GM12878 (cell line): ENCODE measurements at regions not wholly inside any gene's neighbourhood (a gene's known extent, or its start where the extent isn't known, plus 50 kb on each side); places are given as distances from the start of the nearest gene placed in this dataset.

Experiments used
- ATAC-seq: fragments of 200-7000 bp; cut with Tn5 transposase; 3 replicates; pipeline ENCODE4 v1.9.1; 2020; ENCODE audit warnings: mild to moderate bottlenecking, moderate library complexity
- BruUV-seq: library from RNA; stranded (reverse); fragments of 400-500 nt; replicated peaks from 2 replicates; lab custom pipeline; 2021; lab: Mats Ljungman, UMichigan
- CTCF ChIA-PET: fragments of 300-600 bp; sonication (Branson Sonifier 250); formaldehyde crosslinking; extraction: SDS; loops from one replicate; lab custom pipeline; 2021; ENCODE audit warnings: inconsistent platforms; lab: Yijun Ruan, JAX
- POLR2A ChIA-PET: fragments of 350-600 bp; formaldehyde crosslinking; extraction: SDS; loops from one replicate; lab custom pipeline; 2021; ENCODE audit warnings: inconsistent platforms; lab: Charles Lee
- RAD21 ChIA-PET: fragments of 300-600 bp; sonication (Branson Sonifier 250); formaldehyde crosslinking; loops from one replicate; lab custom pipeline; 2023; ENCODE audit warnings: antibody characterized with exemption; ENCODE audit not compliant: unreplicated experiment; lab: Charles Lee
- SMC1A ChIA-PET: fragments of 300-600 bp; sonication (Branson Sonifier 250); formaldehyde crosslinking; loops from one replicate; lab custom pipeline; 2023; ENCODE audit not compliant: unreplicated experiment, uncharacterized antibody; lab: Charles Lee
- DNase-seq: peaks from one replicate; pipeline ENCODE4 v3.0.0-alpha.2; 2011; ENCODE audit warnings: low read depth, low spot score
- FAIRE-seq: peaks from 3 replicates; lab custom pipeline; 2011; peaks lifted over from hg19 to GRCh38; lab: Jason Lieb, UNC
- H2AFZ ChIP-seq: 2 replicates; pipeline ENCODE4 v1.6.0; 2011; ENCODE audit warnings: low read depth, low read length, control low read depth; ENCODE audit not compliant: control insufficient read depth
- H3K27ac ChIP-seq: 2 replicates; pipeline ENCODE4 v1.5.1; 2011; ENCODE audit warnings: control low read depth; ENCODE audit not compliant: control insufficient read depth, insufficient read depth
- H3K27me3 ChIP-seq, 2 experiments: replicated peaks in 1 of 2; 2 replicates each; pipeline versions ENCODE4 v1.6.0 to v1.6.1; 2011; ENCODE audit warnings: low read length in 1 of 2; ENCODE audit not compliant: control insufficient read depth in 2 of 2, insufficient read depth in 2 of 2
- H3K36me3 ChIP-seq, 2 experiments: 2 replicates each; pipeline ENCODE4 v1.5.1; 2011; ENCODE audit warnings: low read length in 1 of 2; ENCODE audit not compliant: control insufficient read depth in 2 of 2, insufficient read depth in 2 of 2
- H3K4me1 ChIP-seq: 2 replicates; pipeline ENCODE4 v1.6.1; 2011; ENCODE audit warnings: mild to moderate bottlenecking, low read length, moderate library complexity, mixed read lengths; ENCODE audit not compliant: control insufficient read depth, insufficient read depth
- H3K4me2 ChIP-seq: 2 replicates; pipeline ENCODE4 v1.6.0; 2011; ENCODE audit warnings: control low read depth; ENCODE audit not compliant: control insufficient read depth, insufficient read depth
- H3K4me3 ChIP-seq: fragments of 200-600 bp; sonication (generic); 2 replicates; pipeline ENCODE4 v1.5.1; 2016
- H3K79me2 ChIP-seq: 2 replicates; pipeline ENCODE4 v1.6.0; 2011; ENCODE audit warnings: low read length; ENCODE audit not compliant: control insufficient read depth, insufficient read depth
- H3K9ac ChIP-seq: 2 replicates; pipeline ENCODE4 v1.8.0; 2011; ENCODE audit warnings: low read length, control low read depth, mixed read lengths; ENCODE audit not compliant: control insufficient read depth, insufficient read depth
- H3K9me3 ChIP-seq: replicated peaks from 3 replicates; pipeline ENCODE4 v1.5.1; 2011; ENCODE audit warnings: mild to moderate bottlenecking, low read length; ENCODE audit not compliant: control insufficient read depth, insufficient read depth
- H4K20me1 ChIP-seq: 2 replicates; pipeline ENCODE4 v1.6.0; 2011; ENCODE audit not compliant: control insufficient read depth, insufficient read depth
- CBX5 ChIP-seq: sonication (generic); IDR thresholded peaks from 2 replicates; pipeline ENCODE4 v1.6.1; 2016; ENCODE audit warnings: low read depth, moderate library complexity, mild to moderate bottlenecking, inconsistent platforms
- CREM ChIP-seq: IDR thresholded peaks from 2 replicates; pipeline ENCODE4 v1.6.1; 2014; ENCODE audit warnings: antibody characterized with exemption, low read depth
- FOXK2 ChIP-seq: fragments of 450-650 bp; IDR thresholded peaks from 2 replicates; pipeline ENCODE4 v1.6.1; 2017; ENCODE audit warnings: mild to moderate bottlenecking, moderate library complexity
- LARP7 ChIP-seq: fragments of 450-650 bp; IDR thresholded peaks from 2 replicates; pipeline ENCODE4 v1.6.1; 2017; ENCODE audit warnings: mild to moderate bottlenecking
- NBN ChIP-seq: fragments of 450-650 bp; IDR thresholded peaks from 2 replicates; pipeline ENCODE4 v1.6.1; 2016
- NFIC ChIP-seq: IDR thresholded peaks from 2 replicates; pipeline ENCODE4 v1.6.1; 2012; ENCODE audit warnings: low read depth, mild to moderate bottlenecking, inconsistent platforms, low read length, moderate library complexity
- RAD21 ChIP-seq: IDR thresholded peaks from 2 replicates; pipeline ENCODE4 v1.6.1; 2011; ENCODE audit warnings: mild to moderate bottlenecking, low read depth, low read length, moderate library complexity; ENCODE audit not compliant: insufficient read depth
- SREBF1 ChIP-seq: IDR thresholded peaks from 2 replicates; pipeline ENCODE4 v1.6.1; 2012; ENCODE audit warnings: mild to moderate bottlenecking, low read length
- TAF1 ChIP-seq: IDR thresholded peaks from 2 replicates; pipeline ENCODE4 v1.6.1; 2011; ENCODE audit warnings: mild to moderate bottlenecking, low read depth, low read length, borderline replicate concordance
- WGBS: methylation state at CpG from one replicate; pipeline ENCODE4 v1.1.6; 2016; ENCODE audit warnings: low lambda C conversion rate; ENCODE audit not compliant: insufficient replicate concordance, insufficient coverage; ENCODE audit errors: missing lambda C conversion rate; 5-methylcytosine and 5-hydroxymethylcytosine counted together
- in situ Hi-C: fragments of 300-500 bp; cut with MboI; formaldehyde crosslinking; loops from 9 replicates; pipeline ENCODE4 v1.14.3; 2018; ENCODE audit warnings: mixed read lengths
- intact Hi-C: fragments of 100-400 bp; cut with micrococcal nuclease; formaldehyde crosslinking; loops from one replicate; pipeline ENCODE4 v1.14.2; 2022; ENCODE audit not compliant: unreplicated experiment
- TF ChIP-seq, protein P1 (sequence below): fragments of 450-650 bp; formaldehyde crosslinking; IDR thresholded peaks from 2 replicates; pipeline ENCODE4 v1.5.0; 2022; ENCODE audit warnings: mild to moderate bottlenecking, missing genetic modification characterization
- TF ChIP-seq, protein P2 (sequence below): IDR thresholded peaks from 2 replicates; pipeline ENCODE4 v1.6.1; 2011; ENCODE audit warnings: low read depth, mild to moderate bottlenecking, low read length, moderate library complexity, borderline replicate concordance; ENCODE audit errors: extremely low read depth
- TF ChIP-seq, protein P3 (sequence below): fragments of 150-350 bp; IDR thresholded peaks from 2 replicates; pipeline ENCODE4 v1.6.1; 2014; ENCODE audit warnings: mild to moderate bottlenecking, low read depth, low read length
- TF ChIP-seq, protein P4 (sequence below), 3 experiments: IDR thresholded peaks in 2 of 3; conservative IDR thresholded peaks in 1 of 3; 2 replicates each; pipeline ENCODE4 v1.5.1; 2011; ENCODE audit warnings: low read depth in 3 of 3, low read length in 3 of 3, mild to moderate bottlenecking in 3 of 3, control low read depth in 2 of 3, moderate library complexity in 2 of 3, inconsistent platforms in 1 of 3, mixed read lengths in 1 of 3; ENCODE audit not compliant: control insufficient read depth in 2 of 3, insufficient read depth in 1 of 3; ENCODE audit errors: extremely low read depth in 1 of 3
- TF ChIP-seq, protein P5 (sequence below): fragments of 450-650 bp; IDR thresholded peaks from 2 replicates; pipeline ENCODE4 v1.6.1; 2017; ENCODE audit warnings: mild to moderate bottlenecking
- TF ChIP-seq, protein P6 (sequence below): IDR thresholded peaks from 2 replicates; pipeline ENCODE4 v1.6.1; 2012; ENCODE audit warnings: low read depth, low read length, improper control_type of control experiment

DNA sequence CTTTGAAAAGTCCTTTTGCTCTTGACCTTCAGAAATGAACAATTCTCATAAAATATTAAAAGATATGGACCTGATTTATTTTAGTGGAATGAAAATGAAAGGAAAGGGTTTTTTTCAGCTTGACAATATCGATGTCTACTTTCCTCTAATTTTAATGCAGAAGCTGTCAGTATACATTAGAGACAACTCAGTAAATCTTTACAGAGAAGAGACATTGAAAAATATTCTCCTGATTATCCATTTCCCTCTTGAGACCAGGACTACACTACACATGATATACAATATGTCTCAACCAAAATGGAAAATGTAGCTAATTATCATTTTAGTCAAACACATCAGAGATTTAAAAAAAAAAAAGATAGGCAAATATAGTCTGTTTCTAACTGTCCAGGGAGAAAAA, 288.5 kb upstream of the NUDT12 start:
- FAIRE-seq (no peak), ATAC-seq (no peak), DNase-seq (no peak)
- ChIA-PET RAD21 (interaction anchor here (1.4 kb wide), 1 partner anchor 39 kb away, joined by 3 read pairs; no protein-coding TSS in a partner anchor), POLR2A (no interaction called here), SMC1A (interaction anchor here (0.6 to 1.9 kb wide), 5 partner anchors 10 to 211 kb away, joined by 3 to 5 read pairs (median 4); no protein-coding TSS in a partner anchor), CTCF (interaction anchor here (1.0 to 2.0 kb wide), 2 partner anchors 21 to 360 kb away, joined by 3 to 13 read pairs; no protein-coding TSS in a partner anchor)
- H3K9me3 ChIP-seq: no peaks in the 10 kb centered on the region
- 0% methylated on average over 1 of the region's 1 CpG for WGBS
- H3K36me3 ChIP-seq: no peaks in the 10 kb centered on the region
- no peak overlapping the region for H2AFZ ChIP-seq
- no peak overlapping the region for H3K9ac ChIP-seq
- BruUV-seq: no TSS peak
- H3K27me3 ChIP-seq: no peaks in the 10 kb centered on the region
- in situ Hi-C loops (no loop called here), intact Hi-C loops (no loop called here)
- no peaks in the 10 kb centered on the region for H3K79me2 ChIP-seq
- H3K4me1 ChIP-seq: no peaks in the 10 kb centered on the region
- H4K20me1 ChIP-seq: no peaks in the 10 kb centered on the region
- H3K4me3 ChIP-seq: no peak overlapping the region
- no peak overlapping the region for H3K4me2 ChIP-seq
- H3K27ac ChIP-seq: no peak overlapping the region
- TF ChIP-seq, protein P1, sequence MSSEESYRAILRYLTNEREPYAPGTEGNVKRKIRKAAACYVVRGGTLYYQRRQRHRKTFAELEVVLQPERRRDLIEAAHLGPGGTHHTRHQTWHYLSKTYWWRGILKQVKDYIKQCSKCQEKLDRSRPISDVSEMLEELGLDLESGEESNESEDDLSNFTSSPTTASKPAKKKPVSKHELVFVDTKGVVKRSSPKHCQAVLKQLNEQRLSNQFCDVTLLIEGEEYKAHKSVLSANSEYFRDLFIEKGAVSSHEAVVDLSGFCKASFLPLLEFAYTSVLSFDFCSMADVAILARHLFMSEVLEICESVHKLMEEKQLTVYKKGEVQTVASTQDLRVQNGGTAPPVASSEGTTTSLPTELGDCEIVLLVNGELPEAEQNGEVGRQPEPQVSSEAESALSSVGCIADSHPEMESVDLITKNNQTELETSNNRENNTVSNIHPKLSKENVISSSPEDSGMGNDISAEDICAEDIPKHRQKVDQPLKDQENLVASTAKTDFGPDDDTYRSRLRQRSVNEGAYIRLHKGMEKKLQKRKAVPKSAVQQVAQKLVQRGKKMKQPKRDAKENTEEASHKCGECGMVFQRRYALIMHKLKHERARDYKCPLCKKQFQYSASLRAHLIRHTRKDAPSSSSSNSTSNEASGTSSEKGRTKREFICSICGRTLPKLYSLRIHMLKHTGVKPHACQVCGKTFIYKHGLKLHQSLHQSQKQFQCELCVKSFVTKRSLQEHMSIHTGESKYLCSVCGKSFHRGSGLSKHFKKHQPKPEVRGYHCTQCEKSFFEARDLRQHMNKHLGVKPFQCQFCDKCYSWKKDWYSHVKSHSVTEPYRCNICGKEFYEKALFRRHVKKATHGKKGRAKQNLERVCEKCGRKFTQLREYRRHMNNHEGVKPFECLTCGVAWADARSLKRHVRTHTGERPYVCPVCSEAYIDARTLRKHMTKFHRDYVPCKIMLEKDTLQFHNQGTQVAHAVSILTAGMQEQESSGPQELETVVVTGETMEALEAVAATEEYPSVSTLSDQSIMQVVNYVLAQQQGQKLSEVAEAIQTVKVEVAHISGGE (CRISPR knock-in tag): no peak
- TF ChIP-seq TAF1 (no peak), CBX5 (no peak), RAD21 (no peak), NBN (no peak), NFIC (no peak), CREM (no peak), SREBF1 (no peak), FOXK2 (no peak), LARP7 (no peak)
- TF ChIP-seq, protein P2, sequence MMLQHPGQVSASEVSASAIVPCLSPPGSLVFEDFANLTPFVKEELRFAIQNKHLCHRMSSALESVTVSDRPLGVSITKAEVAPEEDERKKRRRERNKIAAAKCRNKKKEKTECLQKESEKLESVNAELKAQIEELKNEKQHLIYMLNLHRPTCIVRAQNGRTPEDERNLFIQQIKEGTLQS: no peak
- TF ChIP-seq, protein P3, sequence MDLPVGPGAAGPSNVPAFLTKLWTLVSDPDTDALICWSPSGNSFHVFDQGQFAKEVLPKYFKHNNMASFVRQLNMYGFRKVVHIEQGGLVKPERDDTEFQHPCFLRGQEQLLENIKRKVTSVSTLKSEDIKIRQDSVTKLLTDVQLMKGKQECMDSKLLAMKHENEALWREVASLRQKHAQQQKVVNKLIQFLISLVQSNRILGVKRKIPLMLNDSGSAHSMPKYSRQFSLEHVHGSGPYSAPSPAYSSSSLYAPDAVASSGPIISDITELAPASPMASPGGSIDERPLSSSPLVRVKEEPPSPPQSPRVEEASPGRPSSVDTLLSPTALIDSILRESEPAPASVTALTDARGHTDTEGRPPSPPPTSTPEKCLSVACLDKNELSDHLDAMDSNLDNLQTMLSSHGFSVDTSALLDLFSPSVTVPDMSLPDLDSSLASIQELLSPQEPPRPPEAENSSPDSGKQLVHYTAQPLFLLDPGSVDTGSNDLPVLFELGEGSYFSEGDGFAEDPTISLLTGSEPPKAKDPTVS: no peak
- TF ChIP-seq, protein P4, sequence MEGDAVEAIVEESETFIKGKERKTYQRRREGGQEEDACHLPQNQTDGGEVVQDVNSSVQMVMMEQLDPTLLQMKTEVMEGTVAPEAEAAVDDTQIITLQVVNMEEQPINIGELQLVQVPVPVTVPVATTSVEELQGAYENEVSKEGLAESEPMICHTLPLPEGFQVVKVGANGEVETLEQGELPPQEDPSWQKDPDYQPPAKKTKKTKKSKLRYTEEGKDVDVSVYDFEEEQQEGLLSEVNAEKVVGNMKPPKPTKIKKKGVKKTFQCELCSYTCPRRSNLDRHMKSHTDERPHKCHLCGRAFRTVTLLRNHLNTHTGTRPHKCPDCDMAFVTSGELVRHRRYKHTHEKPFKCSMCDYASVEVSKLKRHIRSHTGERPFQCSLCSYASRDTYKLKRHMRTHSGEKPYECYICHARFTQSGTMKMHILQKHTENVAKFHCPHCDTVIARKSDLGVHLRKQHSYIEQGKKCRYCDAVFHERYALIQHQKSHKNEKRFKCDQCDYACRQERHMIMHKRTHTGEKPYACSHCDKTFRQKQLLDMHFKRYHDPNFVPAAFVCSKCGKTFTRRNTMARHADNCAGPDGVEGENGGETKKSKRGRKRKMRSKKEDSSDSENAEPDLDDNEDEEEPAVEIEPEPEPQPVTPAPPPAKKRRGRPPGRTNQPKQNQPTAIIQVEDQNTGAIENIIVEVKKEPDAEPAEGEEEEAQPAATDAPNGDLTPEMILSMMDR (IDR thresholded peaks at IDR 0.05 in 2 of 3, conservative IDR thresholded peaks at IDR 0.05 in 1 of 3; ENCODE audit: control insufficient read depth in 2 of 3, extremely low read depth in 1 of 3, insufficient read depth in 1 of 3, low read depth in 3 of 3, low read length in 3 of 3): no peak
- TF ChIP-seq, protein P5, sequence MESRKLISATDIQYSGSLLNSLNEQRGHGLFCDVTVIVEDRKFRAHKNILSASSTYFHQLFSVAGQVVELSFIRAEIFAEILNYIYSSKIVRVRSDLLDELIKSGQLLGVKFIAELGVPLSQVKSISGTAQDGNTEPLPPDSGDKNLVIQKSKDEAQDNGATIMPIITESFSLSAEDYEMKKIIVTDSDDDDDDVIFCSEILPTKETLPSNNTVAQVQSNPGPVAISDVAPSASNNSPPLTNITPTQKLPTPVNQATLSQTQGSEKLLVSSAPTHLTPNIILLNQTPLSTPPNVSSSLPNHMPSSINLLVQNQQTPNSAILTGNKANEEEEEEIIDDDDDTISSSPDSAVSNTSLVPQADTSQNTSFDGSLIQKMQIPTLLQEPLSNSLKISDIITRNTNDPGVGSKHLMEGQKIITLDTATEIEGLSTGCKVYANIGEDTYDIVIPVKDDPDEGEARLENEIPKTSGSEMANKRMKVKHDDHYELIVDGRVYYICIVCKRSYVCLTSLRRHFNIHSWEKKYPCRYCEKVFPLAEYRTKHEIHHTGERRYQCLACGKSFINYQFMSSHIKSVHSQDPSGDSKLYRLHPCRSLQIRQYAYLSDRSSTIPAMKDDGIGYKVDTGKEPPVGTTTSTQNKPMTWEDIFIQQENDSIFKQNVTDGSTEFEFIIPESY: no peak
- TF ChIP-seq, protein P6, sequence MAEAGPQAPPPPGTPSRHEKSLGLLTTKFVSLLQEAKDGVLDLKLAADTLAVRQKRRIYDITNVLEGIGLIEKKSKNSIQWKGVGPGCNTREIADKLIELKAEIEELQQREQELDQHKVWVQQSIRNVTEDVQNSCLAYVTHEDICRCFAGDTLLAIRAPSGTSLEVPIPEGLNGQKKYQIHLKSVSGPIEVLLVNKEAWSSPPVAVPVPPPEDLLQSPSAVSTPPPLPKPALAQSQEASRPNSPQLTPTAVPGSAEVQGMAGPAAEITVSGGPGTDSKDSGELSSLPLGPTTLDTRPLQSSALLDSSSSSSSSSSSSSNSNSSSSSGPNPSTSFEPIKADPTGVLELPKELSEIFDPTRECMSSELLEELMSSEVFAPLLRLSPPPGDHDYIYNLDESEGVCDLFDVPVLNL: no peak
